Nephron progenitor cell (in vitro differentiated cells): ENCODE measurements at regions not wholly inside any gene's neighbourhood (a gene's known extent, or its start where the extent isn't known, plus 50 kb on each side); places are given as distances from the start of the nearest gene placed in this dataset.

Source experiments
- DNase-seq: peaks from one replicate; pipeline ENCODE4 v3.0.0; 2021
- H3K27ac Mint-ChIP-seq: 2 replicates; pipeline ENCODE4 v1.8.0; 2021; ENCODE audit warnings: mild to moderate bottlenecking, moderate library complexity, mixed read lengths
- H3K27me3 Mint-ChIP-seq: 2 replicates; pipeline ENCODE4 v1.8.0; 2021; ENCODE audit warnings: mild to moderate bottlenecking, low read depth, mixed read lengths; ENCODE audit not compliant: poor library complexity
- H3K36me3 Mint-ChIP-seq: 2 replicates; pipeline ENCODE4 v1.8.0; 2021; ENCODE audit warnings: low read depth, mixed read lengths
- H3K4me1 Mint-ChIP-seq: 2 replicates; pipeline ENCODE4 v1.8.0; 2021; ENCODE audit warnings: mixed read lengths
- H3K4me3 Mint-ChIP-seq: 2 replicates; pipeline ENCODE4 v1.8.0; 2021; ENCODE audit warnings: mild to moderate bottlenecking, moderate library complexity, mixed read lengths
- H3K9me3 Mint-ChIP-seq: 2 replicates; pipeline ENCODE4 v1.8.0; 2021; ENCODE audit warnings: mild to moderate bottlenecking, moderate library complexity, mixed read lengths
- TF ChIP-seq, protein P1 (sequence below): fragments of 200-600 bp; sonication (generic); IDR thresholded peaks from 2 replicates; pipeline ENCODE4 v1.5.0; 2021; ENCODE audit warnings: antibody characterized with exemption

DNA sequence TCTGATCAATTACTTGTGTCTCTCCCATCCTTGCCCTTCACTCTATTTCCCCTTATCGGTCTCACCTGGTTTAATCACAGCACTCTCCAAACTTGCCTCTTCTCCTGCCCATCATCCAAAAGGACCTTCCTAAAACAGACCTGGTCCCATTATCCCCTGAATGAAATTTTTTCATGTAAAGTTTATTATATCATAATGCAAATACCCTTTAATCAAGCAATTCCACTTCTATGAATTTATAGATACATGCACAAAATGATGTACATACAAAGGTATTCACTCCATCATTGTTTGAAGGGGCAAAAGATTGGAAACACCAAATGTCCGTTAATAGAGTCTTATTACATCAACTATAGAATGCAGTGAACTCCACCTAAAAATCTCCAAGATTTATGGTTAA lies 88.1 kb upstream of the PKDCC start:
- TF ChIP-seq, protein P1, sequence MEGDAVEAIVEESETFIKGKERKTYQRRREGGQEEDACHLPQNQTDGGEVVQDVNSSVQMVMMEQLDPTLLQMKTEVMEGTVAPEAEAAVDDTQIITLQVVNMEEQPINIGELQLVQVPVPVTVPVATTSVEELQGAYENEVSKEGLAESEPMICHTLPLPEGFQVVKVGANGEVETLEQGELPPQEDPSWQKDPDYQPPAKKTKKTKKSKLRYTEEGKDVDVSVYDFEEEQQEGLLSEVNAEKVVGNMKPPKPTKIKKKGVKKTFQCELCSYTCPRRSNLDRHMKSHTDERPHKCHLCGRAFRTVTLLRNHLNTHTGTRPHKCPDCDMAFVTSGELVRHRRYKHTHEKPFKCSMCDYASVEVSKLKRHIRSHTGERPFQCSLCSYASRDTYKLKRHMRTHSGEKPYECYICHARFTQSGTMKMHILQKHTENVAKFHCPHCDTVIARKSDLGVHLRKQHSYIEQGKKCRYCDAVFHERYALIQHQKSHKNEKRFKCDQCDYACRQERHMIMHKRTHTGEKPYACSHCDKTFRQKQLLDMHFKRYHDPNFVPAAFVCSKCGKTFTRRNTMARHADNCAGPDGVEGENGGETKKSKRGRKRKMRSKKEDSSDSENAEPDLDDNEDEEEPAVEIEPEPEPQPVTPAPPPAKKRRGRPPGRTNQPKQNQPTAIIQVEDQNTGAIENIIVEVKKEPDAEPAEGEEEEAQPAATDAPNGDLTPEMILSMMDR = no peak

GRCh38 chr2:41962922-41963622 lies 84.7 kb upstream of the PKDCC start:
- Mint-ChIP-seq H3K4me1 (peaks cover 82% of the 10 kb centered on the region), H3K4me3 (peak overlapping the region; percentile 72), H3K27ac (peak overlapping the region; percentile 94)

More for the DNA sequence above, 88.1 kb upstream of the PKDCC start:
- Mint-ChIP-seq H3K27me3 (peaks cover 59% of the 10 kb centered on the region), H3K4me3 (no peak overlapping the region), H3K9me3 (no peaks in the 10 kb centered on the region), H3K4me1 (peaks cover 60% of the 10 kb centered on the region), H3K27ac (no peak overlapping the region), H3K36me3 (no peaks in the 10 kb centered on the region)
- DNase-seq = no peak

GRCh38 chr2:41963661-41964525 lies 83.9 kb upstream of the PKDCC start:
- Mint-ChIP-seq H3K36me3 (no peaks in the 10 kb centered on the region), H3K9me3 (no peaks in the 10 kb centered on the region), H3K27ac (peak overlapping the region; percentile 94), H3K27me3 (peaks cover 49% of the 10 kb centered on the region), H3K4me3 (peak overlapping the region; percentile 72), H3K4me1 (peaks cover 89% of the 10 kb centered on the region)
- TF ChIP-seq, protein P1 = no peak
- peak; percentile 74 for DNase-seq

More at GRCh38 chr2:41962922-41963622, 84.7 kb upstream of the PKDCC start:
- Mint-ChIP-seq H3K27me3 (peaks cover 48% of the 10 kb centered on the region), H3K36me3 (no peaks in the 10 kb centered on the region), H3K9me3 (no peaks in the 10 kb centered on the region)
- TF ChIP-seq, protein P1 = no peak
- no peak for DNase-seq

DNA sequence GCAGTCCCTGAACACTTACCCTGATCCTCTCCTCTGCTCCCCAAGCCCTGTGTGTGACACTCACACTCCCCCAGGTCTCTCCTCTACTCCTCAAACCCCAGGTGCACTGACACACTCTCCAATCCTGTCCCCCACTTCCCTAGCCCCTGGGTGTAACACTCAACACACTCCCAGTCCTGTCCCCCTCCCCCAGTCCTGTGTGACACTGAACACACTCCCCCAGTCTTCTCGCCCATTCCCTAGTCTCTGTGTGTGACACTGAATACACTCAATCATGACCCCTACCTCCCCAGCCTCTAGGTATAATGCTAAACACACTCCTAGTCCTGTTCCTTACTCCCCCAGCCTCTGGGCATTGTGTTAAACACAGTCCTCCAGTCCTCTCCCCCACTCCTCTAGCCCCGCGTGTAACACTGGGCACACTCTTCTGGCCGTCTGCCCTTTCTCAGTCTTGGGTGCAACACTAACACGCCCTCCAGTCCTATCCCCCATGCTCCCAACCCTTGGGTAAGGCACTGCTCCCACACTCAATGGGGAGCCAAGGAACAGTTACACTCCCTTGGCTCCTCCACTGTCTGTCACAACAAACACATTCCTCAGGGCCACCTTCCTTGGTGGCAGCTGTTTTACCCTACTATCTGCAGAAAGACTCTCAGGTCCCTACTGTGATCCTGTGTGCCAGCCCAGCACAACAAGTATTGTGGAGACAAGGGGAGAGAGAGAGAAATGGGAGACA lies 82.5 kb upstream of the PKDCC start:
- Mint-ChIP-seq H3K36me3 (no peaks in the 10 kb centered on the region), H3K27ac (peak overlapping the region; percentile 94), H3K27me3 (peaks cover 48% of the 10 kb centered on the region), H3K4me1 (peaks cover 85% of the 10 kb centered on the region), H3K4me3 (peak overlapping the region; percentile 72), H3K9me3 (no peaks in the 10 kb centered on the region)
- no peak for DNase-seq
- TF ChIP-seq, protein P1 = no peak

- peaks cover 45% of the 10 kb centered on the region for H3K27me3 Mint-ChIP-seq
- no peaks in the 10 kb centered on the region for H3K9me3 Mint-ChIP-seq
- TF ChIP-seq, protein P1 = no peak
- H3K36me3 Mint-ChIP-seq = no peaks in the 10 kb centered on the region
- H3K4me1 Mint-ChIP-seq = peaks cover 85% of the 10 kb centered on the region
- H3K4me3 Mint-ChIP-seq = peak overlapping the region; percentile 72
- peak overlapping the region; percentile 94 for H3K27ac Mint-ChIP-seq
- DNase-seq = no peak
These were observed 81.9 kb upstream of the PKDCC start for GRCh38 chr2:41965909-41966295.
